Activated naive CD8-positive, alpha-beta T cell treated with anti-CD3 and anti-CD28 coated beads, Interleukin-2, amount 50 U/mL, for 24 hours (primary cell): ENCODE measurements at regions not wholly inside any gene's neighbourhood (a gene's known extent, or its start where the extent isn't known, plus 50 kb on each side); places are given as distances from the start of the nearest gene placed in this dataset.

Experiments
- ATAC-seq: fragments of 150-1000 bp; cut with Tn5 transposase; one replicate; pipeline ENCODE4 v1.10.0; 2021
- DNase-seq: peaks from one replicate; pipeline ENCODE4 v3.0.0; 2021
- H3K27ac Mint-ChIP-seq: one replicate; pipeline ENCODE4 v1.8.0; 2021; ENCODE audit warnings: mild to moderate bottlenecking, mixed read lengths
- H3K27me3 Mint-ChIP-seq: one replicate; pipeline ENCODE4 v1.8.0; 2021; ENCODE audit warnings: mixed read lengths
- H3K36me3 Mint-ChIP-seq: one replicate; pipeline ENCODE4 v1.8.0; 2021; ENCODE audit warnings: low read depth, mixed read lengths
- H3K4me1 Mint-ChIP-seq: one replicate; pipeline ENCODE4 v1.8.0; 2021; ENCODE audit warnings: mixed read lengths
- H3K4me3 Mint-ChIP-seq: one replicate; pipeline ENCODE4 v1.8.0; 2021; ENCODE audit warnings: mild to moderate bottlenecking, moderate library complexity, mixed read lengths
- H3K9me3 Mint-ChIP-seq: one replicate; pipeline ENCODE4 v1.8.0; 2021; ENCODE audit warnings: mixed read lengths

GRCh38 chr6:134830940-134831339, 119.0 kb downstream of the ALDH8A1 start:
- H3K9me3 Mint-ChIP-seq: no peaks in the 10 kb centered on the region
- H3K36me3 Mint-ChIP-seq: no peaks in the 10 kb centered on the region
- H3K4me3 Mint-ChIP-seq: no peak overlapping the region
- no peaks in the 10 kb centered on the region for H3K4me1 Mint-ChIP-seq
- DNase-seq: no peak
- H3K27ac Mint-ChIP-seq: no peak overlapping the region
- no peaks in the 10 kb centered on the region for H3K27me3 Mint-ChIP-seq
- no peak for ATAC-seq

GRCh38 chr6:134830194-134830593, 119.7 kb downstream of the ALDH8A1 start:
- no peaks in the 10 kb centered on the region for H3K36me3 Mint-ChIP-seq
- peaks cover 2% of the 10 kb centered on the region for H3K9me3 Mint-ChIP-seq
- H3K4me3 Mint-ChIP-seq: no peak overlapping the region
- no peak overlapping the region for H3K27ac Mint-ChIP-seq
- no peaks in the 10 kb centered on the region for H3K27me3 Mint-ChIP-seq
- ATAC-seq (no peak), DNase-seq (no peak)
- H3K4me1 Mint-ChIP-seq: no peaks in the 10 kb centered on the region

GRCh38 chr6:134828641-134829040, 121.3 kb downstream of the ALDH8A1 start:
- H3K27me3 Mint-ChIP-seq: peaks cover under 1% of the 10 kb centered on the region
- no peak for DNase-seq
- H3K27ac Mint-ChIP-seq: no peak overlapping the region
- H3K36me3 Mint-ChIP-seq: no peaks in the 10 kb centered on the region
- H3K4me1 Mint-ChIP-seq: no peaks in the 10 kb centered on the region
- no peak overlapping the region for H3K4me3 Mint-ChIP-seq
- ATAC-seq: no peak
- H3K9me3 Mint-ChIP-seq: peaks cover 4% of the 10 kb centered on the region

- H3K4me3 Mint-ChIP-seq: no peak overlapping the region
- no peaks in the 10 kb centered on the region for H3K4me1 Mint-ChIP-seq
- H3K36me3 Mint-ChIP-seq: no peaks in the 10 kb centered on the region
- DNase-seq (no peak), ATAC-seq (no peak)
- peaks cover 4% of the 10 kb centered on the region for H3K9me3 Mint-ChIP-seq
- H3K27ac Mint-ChIP-seq: no peak overlapping the region
- H3K27me3 Mint-ChIP-seq: peaks cover 2% of the 10 kb centered on the region
These were observed 122.8 kb downstream of the ALDH8A1 start for GRCh38 chr6:134826889-134827737.

GRCh38 chr6:134823710-134824034, 126.2 kb downstream of the ALDH8A1 start:
- Mint-ChIP-seq H3K36me3 (no peaks in the 10 kb centered on the region), H3K4me3 (no peak overlapping the region), H3K27ac (no peak overlapping the region), H3K9me3 (peaks cover 4% of the 10 kb centered on the region), H3K27me3 (peaks cover 2% of the 10 kb centered on the region), H3K4me1 (no peaks in the 10 kb centered on the region)
- no peak for DNase-seq
- no peak for ATAC-seq

GRCh38 chr6:134822920-134823709, 126.8 kb downstream of the ALDH8A1 start:
- Mint-ChIP-seq H3K4me3 (no peak overlapping the region), H3K27ac (no peak overlapping the region), H3K9me3 (peaks cover 4% of the 10 kb centered on the region), H3K27me3 (peaks cover 2% of the 10 kb centered on the region), H3K36me3 (no peaks in the 10 kb centered on the region), H3K4me1 (no peaks in the 10 kb centered on the region)
- peak; percentile 87 for ATAC-seq
- peak; percentile 12 for DNase-seq

- no peaks in the 10 kb centered on the region for H3K36me3 Mint-ChIP-seq
- DNase-seq (no peak), ATAC-seq (no peak)
- no peaks in the 10 kb centered on the region for H3K4me1 Mint-ChIP-seq
- H3K27ac Mint-ChIP-seq: no peak overlapping the region
- peaks cover 2% of the 10 kb centered on the region for H3K27me3 Mint-ChIP-seq
- peaks cover 4% of the 10 kb centered on the region for H3K9me3 Mint-ChIP-seq
- H3K4me3 Mint-ChIP-seq: no peak overlapping the region
These were observed 127.7 kb downstream of the ALDH8A1 start for GRCh38 chr6:134821928-134822864.

GRCh38 chr6:134821397-134821796, 128.5 kb downstream of the ALDH8A1 start:
- Mint-ChIP-seq H3K27ac (no peak overlapping the region), H3K4me3 (no peak overlapping the region), H3K27me3 (peaks cover 2% of the 10 kb centered on the region), H3K4me1 (no peaks in the 10 kb centered on the region), H3K9me3 (peaks cover 4% of the 10 kb centered on the region), H3K36me3 (no peaks in the 10 kb centered on the region)
- DNase-seq: no peak
- no peak for ATAC-seq

- H3K9me3 Mint-ChIP-seq: peaks cover 2% of the 10 kb centered on the region
- peak; percentile 8 for ATAC-seq
- H3K4me1 Mint-ChIP-seq: no peaks in the 10 kb centered on the region
- no peak for DNase-seq
- H3K36me3 Mint-ChIP-seq: no peaks in the 10 kb centered on the region
- no peak overlapping the region for H3K4me3 Mint-ChIP-seq
- H3K27me3 Mint-ChIP-seq: peaks cover 2% of the 10 kb centered on the region
- no peak overlapping the region for H3K27ac Mint-ChIP-seq
These were observed 129.8 kb downstream of the ALDH8A1 start for GRCh38 chr6:134819863-134820800.

- Mint-ChIP-seq H3K36me3 (no peaks in the 10 kb centered on the region), H3K4me1 (no peaks in the 10 kb centered on the region), H3K9me3 (no peaks in the 10 kb centered on the region), H3K27ac (no peak overlapping the region), H3K4me3 (no peak overlapping the region), H3K27me3 (peaks cover 2% of the 10 kb centered on the region)
- DNase-seq (no peak), ATAC-seq (no peak)
These were observed 130.7 kb downstream of the ALDH8A1 start for GRCh38 chr6:134819236-134819635.

GRCh38 chr6:134817448-134817847, 132.5 kb downstream of the ALDH8A1 start:
- Mint-ChIP-seq H3K4me1 (no peaks in the 10 kb centered on the region), H3K27ac (no peak overlapping the region), H3K27me3 (no peaks in the 10 kb centered on the region), H3K36me3 (no peaks in the 10 kb centered on the region), H3K4me3 (no peak overlapping the region), H3K9me3 (no peaks in the 10 kb centered on the region)
- ATAC-seq: no peak
- DNase-seq: no peak

- DNase-seq (no peak), ATAC-seq (no peak)
- H3K27me3 Mint-ChIP-seq: no peaks in the 10 kb centered on the region
- H3K4me3 Mint-ChIP-seq: no peak overlapping the region
- H3K36me3 Mint-ChIP-seq: no peaks in the 10 kb centered on the region
- no peaks in the 10 kb centered on the region for H3K9me3 Mint-ChIP-seq
- no peaks in the 10 kb centered on the region for H3K4me1 Mint-ChIP-seq
- H3K27ac Mint-ChIP-seq: no peak overlapping the region
These were observed 133.1 kb downstream of the ALDH8A1 start for GRCh38 chr6:134816780-134817179.

GRCh38 chr6:134816300-134816699, 133.6 kb downstream of the ALDH8A1 start:
- ATAC-seq (no peak), DNase-seq (no peak)
- no peaks in the 10 kb centered on the region for H3K27me3 Mint-ChIP-seq
- no peak overlapping the region for H3K4me3 Mint-ChIP-seq
- no peak overlapping the region for H3K27ac Mint-ChIP-seq
- H3K9me3 Mint-ChIP-seq: no peaks in the 10 kb centered on the region
- H3K36me3 Mint-ChIP-seq: no peaks in the 10 kb centered on the region
- H3K4me1 Mint-ChIP-seq: no peaks in the 10 kb centered on the region
